Right lobe of liver (tissue), 4 donors: ENCODE measurements at regions not wholly inside any gene's neighbourhood (a gene's known extent, or its start where the extent isn't known, plus 50 kb on each side); places are given as distances from the start of the nearest gene placed in this dataset.

Experiments used
- POLR2A ChIP-seq: fragments of 450-650 bp; IDR thresholded peaks from one replicate; pipeline ENCODE4 v1.6.1; 2017; ENCODE audit warnings: antibody characterized with exemption, mild to moderate bottlenecking
- TF ChIP-seq, protein P1 (sequence below), 4 donors: fragments of 200-600 bp in 3 of 4; fragments of 450-650 bp in 1 of 4; IDR thresholded peaks; one replicate each; pipeline versions ENCODE4 v1.5.1 to v1.8.0; 2016 to 2022; ENCODE audit warnings: antibody characterized with exemption in 4 of 4, mild to moderate bottlenecking in 2 of 4
- donor health status: DM: no; HTN: no; CAD: no.
- donor health status: DM: no; HTN: no; CAD: no.
- donor health status: DM: no; HTN: yes; CAD: no.

DNA sequence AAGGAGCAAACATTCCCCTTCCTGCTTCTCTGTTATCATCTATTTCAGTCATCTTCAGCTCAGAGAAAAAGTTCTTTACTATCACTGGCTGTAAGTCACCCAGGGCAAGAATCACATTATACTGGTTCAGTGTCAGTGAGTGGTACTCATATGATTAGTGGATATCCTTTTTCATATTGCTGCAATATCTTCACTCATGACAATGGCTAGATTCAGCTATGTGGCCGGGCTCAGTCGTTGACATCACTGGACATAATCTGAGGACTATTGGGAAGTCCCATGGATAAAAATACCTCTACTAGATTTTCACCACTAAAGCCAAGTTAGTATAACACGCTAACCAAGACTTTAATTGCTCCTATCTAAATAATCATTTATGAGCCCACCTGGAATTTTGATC is 91.3 kb upstream of the UBE2E2 start:
- TF ChIP-seq, protein P1, sequence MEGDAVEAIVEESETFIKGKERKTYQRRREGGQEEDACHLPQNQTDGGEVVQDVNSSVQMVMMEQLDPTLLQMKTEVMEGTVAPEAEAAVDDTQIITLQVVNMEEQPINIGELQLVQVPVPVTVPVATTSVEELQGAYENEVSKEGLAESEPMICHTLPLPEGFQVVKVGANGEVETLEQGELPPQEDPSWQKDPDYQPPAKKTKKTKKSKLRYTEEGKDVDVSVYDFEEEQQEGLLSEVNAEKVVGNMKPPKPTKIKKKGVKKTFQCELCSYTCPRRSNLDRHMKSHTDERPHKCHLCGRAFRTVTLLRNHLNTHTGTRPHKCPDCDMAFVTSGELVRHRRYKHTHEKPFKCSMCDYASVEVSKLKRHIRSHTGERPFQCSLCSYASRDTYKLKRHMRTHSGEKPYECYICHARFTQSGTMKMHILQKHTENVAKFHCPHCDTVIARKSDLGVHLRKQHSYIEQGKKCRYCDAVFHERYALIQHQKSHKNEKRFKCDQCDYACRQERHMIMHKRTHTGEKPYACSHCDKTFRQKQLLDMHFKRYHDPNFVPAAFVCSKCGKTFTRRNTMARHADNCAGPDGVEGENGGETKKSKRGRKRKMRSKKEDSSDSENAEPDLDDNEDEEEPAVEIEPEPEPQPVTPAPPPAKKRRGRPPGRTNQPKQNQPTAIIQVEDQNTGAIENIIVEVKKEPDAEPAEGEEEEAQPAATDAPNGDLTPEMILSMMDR (IDR thresholded peaks at IDR 0.05): no peak
- no peak for TF ChIP-seq POLR2A
